CD14-positive monocyte (primary cell): ENCODE measurements at regions not wholly inside any gene's neighbourhood (a gene's known extent, or its start where the extent isn't known, plus 50 kb on each side); places are given as distances from the start of the nearest gene placed in this dataset.

Experiments
- DNase-seq, 3 donors: peaks; one replicate each; pipeline ENCODE4 v3.0.0-alpha.2; 2011 to 2022
- H2AFZ ChIP-seq: 2 replicates; pipeline ENCODE4 v1.6.0; 2012; ENCODE audit warnings: mild to moderate bottlenecking, low read depth, low read length, inconsistent platforms; ENCODE audit not compliant: insufficient read depth, poor library complexity, severe bottlenecking
- H3K27ac ChIP-seq, 2 donors: 1 replicate in 1 of 2; 2 replicates in 1 of 2; pipeline ENCODE4 v1.5.1; 2012 to 2013; ENCODE audit warnings: low read length in 2 of 2, control low read depth in 1 of 2, inconsistent platforms in 1 of 2, low read depth in 1 of 2, mild to moderate bottlenecking in 1 of 2
- H3K27me3 ChIP-seq, 2 donors: one replicate each; pipeline versions ENCODE4 v1.6.0 to v1.6.1; 2011 to 2013; ENCODE audit warnings: low read length in 2 of 2; ENCODE audit not compliant: control insufficient read depth in 2 of 2, insufficient read depth in 2 of 2
- H3K36me3 ChIP-seq, 2 donors: replicated peaks in 1 of 2; 1 replicate in 1 of 2; 2 replicates in 1 of 2; pipeline versions ENCODE4 v1.5.1 to v1.6.1; 2012 to 2013; ENCODE audit warnings: low read length in 2 of 2, control low read depth in 1 of 2, inconsistent platforms in 1 of 2, mild to moderate bottlenecking in 1 of 2; ENCODE audit not compliant: insufficient read depth in 2 of 2, control insufficient read depth in 1 of 2
- H3K4me1 ChIP-seq, 2 donors: 1 replicate in 1 of 2; 2 replicates in 1 of 2; pipeline versions ENCODE4 v1.5.1 to v1.6.1; 2012 to 2013; ENCODE audit warnings: low read length in 2 of 2, control low read depth in 1 of 2, inconsistent platforms in 1 of 2, mild to moderate bottlenecking in 1 of 2, moderate library complexity in 1 of 2; ENCODE audit not compliant: insufficient read depth in 2 of 2, control insufficient read depth in 1 of 2
- H3K4me2 ChIP-seq: replicated peaks from 2 replicates; pipeline ENCODE3; 2012; ENCODE audit warnings: low read length, moderate library complexity, mild to moderate bottlenecking; ENCODE audit not compliant: poor library complexity, severe bottlenecking; ENCODE audit errors: extremely low read depth
- H3K4me3 ChIP-seq, 3 experiments: fragments of 200-600 bp in 1 of 3; sonication (generic) in 1 of 3; replicated peaks in 1 of 3; 1 replicate in 2 of 3; 2 replicates in 1 of 3; pipeline ENCODE4 v1.5.1; 2011 to 2013; ENCODE audit warnings: low read length in 3 of 3, mild to moderate bottlenecking in 3 of 3, control low read depth in 2 of 3, low read depth in 2 of 3, inconsistent platforms in 1 of 3, moderate library complexity in 1 of 3
- H3K79me2 ChIP-seq: 2 replicates; pipeline ENCODE4 v1.6.0; 2012; ENCODE audit warnings: mild to moderate bottlenecking, control low read depth, inconsistent platforms, low read length, moderate library complexity; ENCODE audit not compliant: insufficient read depth
- H3K9ac ChIP-seq: 2 replicates; pipeline ENCODE4 v1.6.0; 2017; ENCODE audit warnings: low read length, mild to moderate bottlenecking; ENCODE audit not compliant: insufficient read depth, poor library complexity, severe bottlenecking
- H3K9me3 ChIP-seq, 2 donors: replicated peaks in 1 of 2; 1 replicate in 1 of 2; 2 replicates in 1 of 2; pipeline versions ENCODE4 v1.5.1 to v1.6.1; 2012 to 2013; ENCODE audit warnings: low read length in 2 of 2, control low read depth in 1 of 2; ENCODE audit not compliant: control insufficient read depth in 1 of 2, insufficient read depth in 1 of 2
- H4K20me1 ChIP-seq: 2 replicates; pipeline ENCODE4 v1.6.0; 2012; ENCODE audit warnings: mild to moderate bottlenecking, low read length, control low read depth, moderate library complexity; ENCODE audit not compliant: insufficient read depth
- H3K27ac Mint-ChIP-seq, 7 donors: one replicate each; pipeline ENCODE4 v1.8.0; 2020; ENCODE audit warnings: mild to moderate bottlenecking in 7 of 7, mixed read lengths in 7 of 7, moderate library complexity in 6 of 7, inconsistent platforms in 2 of 7
- H3K27me3 Mint-ChIP-seq, 3 donors: one replicate each; pipeline ENCODE4 v1.8.0; 2021 to 2022; ENCODE audit warnings: low read depth in 3 of 3, mild to moderate bottlenecking in 3 of 3, mixed read lengths in 3 of 3, moderate library complexity in 3 of 3, inconsistent platforms in 1 of 3
- H3K36me3 Mint-ChIP-seq, 2 donors: one replicate each; pipeline ENCODE4 v1.8.0; 2020; ENCODE audit warnings: mixed read lengths in 2 of 2, inconsistent platforms in 1 of 2, mild to moderate bottlenecking in 1 of 2
- H3K4me1 Mint-ChIP-seq: one replicate; pipeline ENCODE4 v1.8.0; 2020; ENCODE audit warnings: mild to moderate bottlenecking, mixed read lengths
- H3K4me3 Mint-ChIP-seq, 2 donors: one replicate each; pipeline ENCODE4 v1.8.0; 2020; ENCODE audit warnings: mild to moderate bottlenecking in 2 of 2, mixed read lengths in 2 of 2, moderate library complexity in 1 of 2
- H3K9me3 Mint-ChIP-seq, 7 donors: one replicate each; pipeline ENCODE4 v1.8.0; 2020 to 2022; ENCODE audit warnings: mixed read lengths in 7 of 7, mild to moderate bottlenecking in 6 of 7, moderate library complexity in 6 of 7, inconsistent platforms in 2 of 7
- CTCF ChIP-seq: fragments of 200-600 bp; IDR thresholded peaks from one replicate; pipeline ENCODE4 v1.8.0; 2022; ENCODE audit warnings: antibody characterized with exemption, mild to moderate bottlenecking
- WGBS: methylation state at CpG from one replicate; pipeline ENCODE4 v1.1.5; 2013; ENCODE audit warnings: missing lambda C conversion rate; ENCODE audit not compliant: insufficient coverage; 5-methylcytosine and 5-hydroxymethylcytosine counted together
- intact Hi-C, 2 donors: fragments of 100-400 bp; cut with micrococcal nuclease; formaldehyde crosslinking; loops; one replicate each; pipeline versions ENCODE4 v1.15.0 to v1.15.1; 2023

- Mint-ChIP-seq H3K27me3 (peaks cover 0 to 5% (median 1%) of the 10 kb centered on the region in 3 donors), H3K4me1 (no peaks in the 10 kb centered on the region), H3K36me3 (no peaks in the 10 kb centered on the region), H3K4me3 (no peak overlapping the region), H3K27ac (no peak overlapping the region), H3K9me3 (peaks cover 4 to 9% (median 6%) of the 10 kb centered on the region in 7 donors)
- no peaks in the 10 kb centered on the region for H4K20me1 ChIP-seq
- peaks cover 0 to 3% of the 10 kb centered on the region in 2 donors for H3K9me3 ChIP-seq
- WGBS: no CpG with 5 or more reads among the region's 1 CpG
- no peak overlapping the region for H2AFZ ChIP-seq
- intact Hi-C loops: no loop called here
- no peak overlapping the region for H3K9ac ChIP-seq
- no peak overlapping the region for H3K4me3 ChIP-seq
- no peaks in the 10 kb centered on the region for H3K27me3 ChIP-seq
- DNase-seq: no peak
- H3K27ac ChIP-seq: no peak overlapping the region
- no peak overlapping the region for H3K4me2 ChIP-seq
- TF ChIP-seq CTCF: no peak
- H3K79me2 ChIP-seq: no peaks in the 10 kb centered on the region
- no peaks in the 10 kb centered on the region for H3K4me1 ChIP-seq
- H3K36me3 ChIP-seq: no peaks in the 10 kb centered on the region
Observed at GRCh38 chr6:40244699-40245098, 310.4 kb upstream of the MOCS1 start.

- H3K27ac ChIP-seq: no peak overlapping the region
- Mint-ChIP-seq H3K27ac (no peak overlapping the region), H3K4me3 (no peak overlapping the region), H3K27me3 (peaks cover 0 to 1% (median 1%) of the 10 kb centered on the region in 3 donors), H3K36me3 (no peaks in the 10 kb centered on the region), H3K9me3 (peaks cover 5 to 29% (median 9%) of the 10 kb centered on the region in 7 donors), H3K4me1 (no peaks in the 10 kb centered on the region)
- no peaks in the 10 kb centered on the region for H3K4me1 ChIP-seq
- intact Hi-C loops: no loop called here
- peaks cover 4 to 23% of the 10 kb centered on the region in 2 donors for H3K9me3 ChIP-seq
- TF ChIP-seq CTCF: no peak
- H4K20me1 ChIP-seq: no peaks in the 10 kb centered on the region
- 93% methylated on average over 2 of the region's 2 CpGs for WGBS
- DNase-seq: no peak
- H3K79me2 ChIP-seq: no peaks in the 10 kb centered on the region
- H3K27me3 ChIP-seq: no peaks in the 10 kb centered on the region
- no peaks in the 10 kb centered on the region for H3K36me3 ChIP-seq
- H2AFZ ChIP-seq: no peak overlapping the region
- H3K4me2 ChIP-seq: no peak overlapping the region
- no peak overlapping the region for H3K4me3 ChIP-seq
- H3K9ac ChIP-seq: no peak overlapping the region
Observed at GRCh38 chr6:40232698-40233097, 298.4 kb upstream of the MOCS1 start.
